HG03039 (cell line): ENCODE measurements at regions not wholly inside any gene's neighbourhood (a gene's known extent, or its start where the extent isn't known, plus 50 kb on each side); places are given as distances from the start of the nearest gene placed in this dataset.

ENCODE experiments used
- ATAC-seq: cut with Tn5 transposase; IDR thresholded peaks from one replicate; pipeline ENCODE4 v1.9.1; 2021; ENCODE audit warnings: mild to moderate bottlenecking, moderate library complexity; ENCODE audit not compliant: unreplicated experiment

GRCh38 chr6:153882411-153882810, 156.6 kb upstream of the OPRM1 start:
- ATAC-seq: no peak

- no peak for ATAC-seq
These were observed 165.5 kb upstream of the OPRM1 start for GRCh38 chr6:153873541-153873940.

- ATAC-seq: no peak
These were observed 166.1 kb upstream of the OPRM1 start for GRCh38 chr6:153872946-153873345.

GRCh38 chr6:153862927-153863326, 176.1 kb upstream of the OPRM1 start:
- ATAC-seq: no peak

GRCh38 chr6:153862139-153862538, 176.9 kb upstream of the OPRM1 start:
- no peak for ATAC-seq

GRCh38 chr6:153858529-153858928, 180.5 kb upstream of the OPRM1 start:
- ATAC-seq: no peak

- no peak for ATAC-seq
These were observed 182.1 kb upstream of the OPRM1 start for GRCh38 chr6:153856929-153857376.

GRCh38 chr6:153852481-153852880, 186.6 kb upstream of the OPRM1 start:
- no peak for ATAC-seq

- ATAC-seq: no peak
These were observed 187.0 kb upstream of the OPRM1 start for GRCh38 chr6:153852034-153852433.

GRCh38 chr6:153849072-153849779, 189.8 kb upstream of the OPRM1 start:
- ATAC-seq: no peak

- ATAC-seq: no peak
These were observed 195.6 kb upstream of the OPRM1 start for GRCh38 chr6:153843420-153843819.

- ATAC-seq: no peak
These were observed 196.5 kb upstream of the OPRM1 start for GRCh38 chr6:153842491-153842890.

- ATAC-seq: no peak
These were observed 198.8 kb upstream of the OPRM1 start for GRCh38 chr6:153840039-153840850.

- no peak for ATAC-seq
These were observed 206.5 kb upstream of the OPRM1 start for GRCh38 chr6:153832543-153832942.

GRCh38 chr6:153831350-153832078, 207.5 kb upstream of the OPRM1 start:
- no peak for ATAC-seq

- no peak for ATAC-seq
These were observed 221.9 kb upstream of the OPRM1 start for GRCh38 chr6:153817173-153817572.

GRCh38 chr6:153816366-153816765, 222.7 kb upstream of the OPRM1 start:
- ATAC-seq: no peak

- no peak for ATAC-seq
These were observed 224.9 kb upstream of the OPRM1 start for GRCh38 chr6:153814136-153814535.

- no peak for ATAC-seq
These were observed 234.2 kb upstream of the OPRM1 start for GRCh38 chr6:153804755-153805330.

GRCh38 chr6:153801917-153802316, 237.1 kb upstream of the OPRM1 start:
- ATAC-seq: no peak

- no peak for ATAC-seq
These were observed 238.4 kb upstream of the OPRM1 start for GRCh38 chr6:153800580-153801188.
